OCI-LY7 (cell line): ENCODE measurements at regions not wholly inside any gene's neighbourhood (a gene's known extent, or its start where the extent isn't known, plus 50 kb on each side); places are given as distances from the start of the nearest gene placed in this dataset.

Experiments used
- BruUV-seq: library from RNA; stranded (reverse); fragments of 400-500 nt; replicated peaks from 2 replicates; lab custom pipeline; 2021; lab: Mats Ljungman, UMichigan
- CTCF ChIA-PET: fragments of 300-600 bp; sonication (Branson Sonifier 250); formaldehyde crosslinking; loops from one replicate; lab custom pipeline; 2022; ENCODE audit warnings: antibody characterized with exemption; ENCODE audit not compliant: unreplicated experiment; lab: Charles Lee
- POLR2A ChIA-PET: fragments of 300-600 bp; sonication (Branson Sonifier 250); formaldehyde crosslinking; loops from one replicate; lab custom pipeline; 2022; ENCODE audit warnings: antibody characterized with exemption; lab: Charles Lee
- DNase-seq: peaks from one replicate; pipeline ENCODE4 v3.0.0-alpha.2; 2015; ENCODE audit warnings: low spot score
- H2AFZ ChIP-seq: fragments of 200-600 bp; sonication (generic), shearing (Covaris generic); 2 replicates; pipeline ENCODE4 v1.6.1; 2014; ENCODE audit warnings: mild to moderate bottlenecking, antibody characterized with exemption, low read length, moderate library complexity
- H3K27ac ChIP-seq: fragments of 200-600 bp; sonication (generic); 2 replicates; pipeline ENCODE4 v1.5.1; 2014; ENCODE audit warnings: mixed run types, low read depth, mild to moderate bottlenecking, moderate library complexity, low read length, inconsistent platforms; ENCODE audit not compliant: poor library complexity, severe bottlenecking
- H3K36me3 ChIP-seq: fragments of 200-600 bp; sonication (generic); 2 replicates; pipeline ENCODE4 v1.6.1; 2014; ENCODE audit warnings: mild to moderate bottlenecking, antibody characterized with exemption, low read length, moderate library complexity, mixed read lengths; ENCODE audit not compliant: insufficient read depth
- H3K4me1 ChIP-seq: fragments of 200-600 bp; sonication (generic); 2 replicates; pipeline ENCODE4 v1.5.1; 2014; ENCODE audit warnings: mild to moderate bottlenecking, low read length; ENCODE audit not compliant: insufficient read depth, poor library complexity, severe bottlenecking
- H3K4me2 ChIP-seq: fragments of 200-600 bp; sonication (generic); 2 replicates; pipeline ENCODE4 v1.6.1; 2014; ENCODE audit warnings: mild to moderate bottlenecking, low read length
- H3K4me3 ChIP-seq: fragments of 200-600 bp; sonication (generic); 2 replicates; pipeline ENCODE4 v1.5.1; 2014; ENCODE audit warnings: mild to moderate bottlenecking, low read depth, low read length; ENCODE audit not compliant: poor library complexity, severe bottlenecking
- H3K79me2 ChIP-seq: fragments of 200-600 bp; sonication (generic); 2 replicates; pipeline ENCODE4 v1.6.1; 2016; ENCODE audit warnings: low read depth, mild to moderate bottlenecking, low read length, moderate library complexity, mixed read lengths; ENCODE audit not compliant: insufficient read depth
- H3K9me2 ChIP-seq: fragments of 200-600 bp; sonication (generic); 2 replicates; pipeline ENCODE4 v1.6.1; 2016; ENCODE audit warnings: mild to moderate bottlenecking, low read length, mixed read lengths; ENCODE audit not compliant: insufficient read depth
- H3K9me3 ChIP-seq: fragments of 200-600 bp; sonication (generic); 2 replicates; pipeline ENCODE4 v1.6.1; 2014; ENCODE audit warnings: mild to moderate bottlenecking, mixed run types, low read length, mixed read lengths
- H4K20me1 ChIP-seq: fragments of 200-600 bp; sonication (generic); 2 replicates; pipeline ENCODE4 v1.6.1; 2014; ENCODE audit warnings: mild to moderate bottlenecking, antibody characterized with exemption, low read length, moderate library complexity, mixed read lengths; ENCODE audit not compliant: insufficient read depth
- CTCF ChIP-seq: fragments of 200-600 bp; sonication (generic); conservative IDR thresholded peaks from 2 replicates; pipeline ENCODE4 v1.5.1; 2014; ENCODE audit warnings: mild to moderate bottlenecking, antibody characterized with exemption, low read length, moderate library complexity, mixed read lengths
- EZH2phosphoT487 ChIP-seq: fragments of 200-600 bp; sonication (generic); IDR thresholded peaks from 2 replicates; pipeline ENCODE4 v1.6.1; 2018; ENCODE audit warnings: low read depth, borderline replicate concordance, mild to moderate bottlenecking, mixed run types, antibody characterized with exemption, low read length, moderate library complexity, mixed read lengths
- intact Hi-C: fragments of 100-400 bp; cut with micrococcal nuclease; formaldehyde crosslinking; loops from one replicate; pipeline ENCODE4 v1.10.0; 2022; ENCODE audit not compliant: unreplicated experiment

GRCh38 chr6:145159921-145160320, 575.4 kb downstream of the EPM2A start:
- H3K27ac ChIP-seq = no peak overlapping the region
- DNase-seq = no peak
- no peaks in the 10 kb centered on the region for H3K36me3 ChIP-seq
- no peaks in the 10 kb centered on the region for H3K9me3 ChIP-seq
- no TSS peak for BruUV-seq
- no peak overlapping the region for H2AFZ ChIP-seq
- POLR2A ChIA-PET = no interaction called here
- no peaks in the 10 kb centered on the region for H4K20me1 ChIP-seq
- intact Hi-C loops = no loop called here
- H3K4me1 ChIP-seq = no peaks in the 10 kb centered on the region
- TF ChIP-seq EZH2phosphoT487 (no peak), CTCF (no peak)
- CTCF ChIA-PET = no interaction called here
- no peak overlapping the region for H3K4me3 ChIP-seq
- no peaks in the 10 kb centered on the region for H3K9me2 ChIP-seq
- H3K79me2 ChIP-seq = no peaks in the 10 kb centered on the region
- H3K4me2 ChIP-seq = no peak overlapping the region

GRCh38 chr6:145161501-145161900, 573.8 kb downstream of the EPM2A start:
- Histone ChIP-seq H2AFZ (no peak overlapping the region), H3K27ac (no peak overlapping the region), H3K4me3 (no peak overlapping the region), H3K9me3 (no peaks in the 10 kb centered on the region), H3K4me2 (no peak overlapping the region), H3K79me2 (no peaks in the 10 kb centered on the region), H4K20me1 (no peaks in the 10 kb centered on the region), H3K4me1 (no peaks in the 10 kb centered on the region), H3K9me2 (no peaks in the 10 kb centered on the region), H3K36me3 (no peaks in the 10 kb centered on the region)
- DNase-seq = no peak
- ChIA-PET POLR2A (no interaction called here), CTCF (no interaction called here)
- intact Hi-C loops = no loop called here
- TF ChIP-seq EZH2phosphoT487 (no peak), CTCF (no peak)
- BruUV-seq = no TSS peak

GRCh38 chr6:145169726-145170224, 565.5 kb downstream of the EPM2A start:
- Histone ChIP-seq H3K4me3 (no peak overlapping the region), H4K20me1 (no peaks in the 10 kb centered on the region), H3K4me1 (no peaks in the 10 kb centered on the region), H3K36me3 (no peaks in the 10 kb centered on the region), H3K9me2 (no peaks in the 10 kb centered on the region), H3K9me3 (no peaks in the 10 kb centered on the region), H3K4me2 (no peak overlapping the region), H3K27ac (no peak overlapping the region), H3K79me2 (no peaks in the 10 kb centered on the region), H2AFZ (no peak overlapping the region)
- intact Hi-C loops = no loop called here
- BruUV-seq = no TSS peak
- POLR2A ChIA-PET = no interaction called here
- CTCF ChIA-PET = no interaction called here
- TF ChIP-seq EZH2phosphoT487 (no peak), CTCF (no peak)
- DNase-seq = no peak
